LNCaP clone FGC (cell line): ENCODE measurements at regions not wholly inside any gene's neighbourhood (a gene's known extent, or its start where the extent isn't known, plus 50 kb on each side); places are given as distances from the start of the nearest gene placed in this dataset.
"Not testable (repeated sequence)": the region's sequence is repeated elsewhere in the genome, so short reads cannot be mapped to it uniquely, and the experiment has no call there.

Experiments
- DNase-seq: peaks from one replicate; pipeline ENCODE4 v3.0.0-alpha.2; 2011; ENCODE audit warnings: low read depth
- H3K4me3 ChIP-seq: 2 replicates; pipeline ENCODE4 v1.5.1; 2011; ENCODE audit warnings: mild to moderate bottlenecking, low read depth, low read length, control low read depth
- CTCF ChIP-seq: IDR thresholded peaks from 2 replicates; pipeline ENCODE4 v1.5.1; 2012; ENCODE audit warnings: mild to moderate bottlenecking; ENCODE audit not compliant: control insufficient read depth, insufficient read depth; ENCODE audit errors: extremely low read depth

GRCh38 chr1:37353871-37354270, 120.5 kb upstream of the ZC3H12A start:
- no peak overlapping the region for H3K4me3 ChIP-seq
- no peak for DNase-seq
- TF ChIP-seq CTCF: no peak

GRCh38 chr1:37354876-37355650, 119.3 kb upstream of the ZC3H12A start:
- no peak for TF ChIP-seq CTCF
- no peak for DNase-seq
- no peak overlapping the region for H3K4me3 ChIP-seq

- TF ChIP-seq CTCF: no peak
- no peak for DNase-seq
- no peak overlapping the region for H3K4me3 ChIP-seq
These were observed 115.4 kb upstream of the ZC3H12A start for GRCh38 chr1:37358992-37359391.

GRCh38 chr1:37360011-37360410, 114.4 kb upstream of the ZC3H12A start:
- DNase-seq: no peak
- H3K4me3 ChIP-seq: no peak overlapping the region
- TF ChIP-seq CTCF: no peak

GRCh38 chr1:37362594-37363385, 111.6 kb upstream of the ZC3H12A start:
- H3K4me3 ChIP-seq: no peak overlapping the region
- no peak for DNase-seq
- no peak for TF ChIP-seq CTCF

- H3K4me3 ChIP-seq: no peak overlapping the region
- no peak for TF ChIP-seq CTCF
- no peak for DNase-seq
These were observed 110.8 kb upstream of the ZC3H12A start for GRCh38 chr1:37363535-37363934.

GRCh38 chr1:37368665-37369315, 105.6 kb upstream of the ZC3H12A start:
- H3K4me3 ChIP-seq, DNase-seq: not testable (repeated sequence)
